HG02885 (cell line): ENCODE measurements at regions not wholly inside any gene's neighbourhood (a gene's known extent, or its start where the extent isn't known, plus 50 kb on each side); places are given as distances from the start of the nearest gene placed in this dataset.
"Not testable (repeated sequence)": the region's sequence is repeated elsewhere in the genome, so short reads cannot be mapped to it uniquely, and the experiment has no call there.

Source experiments
- ATAC-seq: cut with Tn5 transposase; IDR thresholded peaks from one replicate; pipeline ENCODE4 v1.9.1; 2021; ENCODE audit warnings: mild to moderate bottlenecking; ENCODE audit not compliant: unreplicated experiment, poor library complexity

GRCh38 chr2:150271952-150272802 lies 215.3 kb downstream of the RND3 start:
- no peak for ATAC-seq

- no peak for ATAC-seq
Observed at GRCh38 chr2:150267651-150268415, 219.6 kb downstream of the RND3 start.

GRCh38 chr2:150266931-150267330 lies 220.5 kb downstream of the RND3 start:
- no peak for ATAC-seq

GRCh38 chr2:150264442-150264841 lies 223.0 kb downstream of the RND3 start:
- no peak for ATAC-seq

GRCh38 chr2:150261691-150262090 lies 225.8 kb downstream of the RND3 start:
- ATAC-seq: no peak

GRCh38 chr2:150260636-150261035 lies 226.8 kb downstream of the RND3 start:
- ATAC-seq: no peak

- ATAC-seq: no peak
Observed at GRCh38 chr2:150259746-150260145, 227.7 kb downstream of the RND3 start.

- no peak for ATAC-seq
Observed at GRCh38 chr2:150258781-150259307, 228.6 kb downstream of the RND3 start.

- no peak for ATAC-seq
Observed at GRCh38 chr2:150256736-150257135, 230.7 kb downstream of the RND3 start.

- ATAC-seq: no peak
Observed at GRCh38 chr2:150255528-150255927, 231.9 kb downstream of the RND3 start.

GRCh38 chr2:150249735-150250134 lies 237.7 kb downstream of the RND3 start:
- not testable (repeated sequence) for ATAC-seq

- ATAC-seq: no peak
Observed at GRCh38 chr2:150247481-150247880, 240.0 kb downstream of the RND3 start.

GRCh38 chr2:150234787-150235446 lies 252.6 kb downstream of the RND3 start:
- ATAC-seq: no peak

GRCh38 chr2:150232871-150233270 lies 254.6 kb downstream of the RND3 start:
- ATAC-seq: no peak

- ATAC-seq: no peak
Observed at GRCh38 chr2:150232321-150232720, 255.1 kb downstream of the RND3 start.

- ATAC-seq: no peak
Observed at GRCh38 chr2:150230616-150231015, 256.9 kb downstream of the RND3 start.

- ATAC-seq: no peak
Observed at GRCh38 chr2:150230004-150230403, 257.5 kb downstream of the RND3 start.

- ATAC-seq: no peak
Observed at GRCh38 chr2:150228936-150229335, 258.5 kb downstream of the RND3 start.

- no peak for ATAC-seq
Observed at GRCh38 chr2:150225030-150225429, 262.4 kb downstream of the RND3 start.

GRCh38 chr2:150224321-150224720 lies 263.1 kb downstream of the RND3 start:
- no peak for ATAC-seq

- ATAC-seq: no peak
Observed at GRCh38 chr2:150222942-150223341, 264.5 kb downstream of the RND3 start.
